WTC11 (cell line): ENCODE measurements at regions not wholly inside any gene's neighbourhood (a gene's known extent, or its start where the extent isn't known, plus 50 kb on each side); places are given as distances from the start of the nearest gene placed in this dataset.

Experiments
- CBFB ChIP-seq: sonication (generic); formaldehyde crosslinking; IDR thresholded peaks from 2 replicates; pipeline ENCODE4 v1.8.1; 2022; ENCODE audit warnings: mild to moderate bottlenecking, low read depth, missing genetic modification reagents
- CREB1 ChIP-seq: sonication (generic); formaldehyde crosslinking; IDR thresholded peaks from 2 replicates; pipeline ENCODE4 v1.8.0; 2023; ENCODE audit warnings: mild to moderate bottlenecking, missing genetic modification reagents
- ELF4 ChIP-seq: sonication (generic); formaldehyde crosslinking; IDR thresholded peaks from 2 replicates; pipeline ENCODE4 v1.8.1; 2022; ENCODE audit warnings: low read depth, mild to moderate bottlenecking, moderate library complexity, missing genetic modification reagents
- FOXK1 ChIP-seq: sonication (generic); formaldehyde crosslinking; IDR thresholded peaks from 2 replicates; pipeline ENCODE4 v1.8.0; 2022; ENCODE audit warnings: mild to moderate bottlenecking, moderate library complexity, missing genetic modification reagents
- NR2C2 ChIP-seq: sonication (generic); formaldehyde crosslinking; IDR thresholded peaks from 2 replicates; pipeline ENCODE4 v1.8.0; 2022; ENCODE audit warnings: mild to moderate bottlenecking, missing genetic modification reagents
- SP1 ChIP-seq: sonication (generic); formaldehyde crosslinking; conservative IDR thresholded peaks from 2 replicates; pipeline ENCODE4 v1.8.1; 2022; ENCODE audit warnings: missing genetic modification reagents
- STAT6 ChIP-seq: sonication (generic); formaldehyde crosslinking; conservative IDR thresholded peaks from 2 replicates; pipeline ENCODE4 v1.8.1; 2023; ENCODE audit warnings: mild to moderate bottlenecking, low read depth, missing genetic modification reagents, moderate library complexity
- TEAD4 ChIP-seq: sonication (generic); formaldehyde crosslinking; IDR thresholded peaks from 2 replicates; pipeline ENCODE4 v1.8.0; 2022; ENCODE audit warnings: mild to moderate bottlenecking, missing genetic modification reagents
- ZBTB43 ChIP-seq: sonication (generic); formaldehyde crosslinking; IDR thresholded peaks from 2 replicates; pipeline ENCODE4 v1.8.1; 2023; ENCODE audit warnings: mild to moderate bottlenecking, missing genetic modification reagents
- ZSCAN18 ChIP-seq: fragments of 250-450 bp; sonication (Bioruptor Pico); IDR thresholded peaks from 2 replicates; pipeline ENCODE4 v2.1.2; 2022; ENCODE audit warnings: mild to moderate bottlenecking, moderate library complexity
- TF ChIP-seq, protein P1 (sequence below): fragments of 200-600 bp; IDR thresholded peaks from 2 replicates; pipeline ENCODE4 v1.8.0; 2022; ENCODE audit warnings: antibody characterized with exemption
- TF ChIP-seq, protein P2 (sequence below): sonication (generic); formaldehyde crosslinking; IDR thresholded peaks from 2 replicates; pipeline ENCODE4 v1.8.1; 2023; ENCODE audit warnings: mild to moderate bottlenecking, missing genetic modification reagents

- TF ChIP-seq, protein P1, sequence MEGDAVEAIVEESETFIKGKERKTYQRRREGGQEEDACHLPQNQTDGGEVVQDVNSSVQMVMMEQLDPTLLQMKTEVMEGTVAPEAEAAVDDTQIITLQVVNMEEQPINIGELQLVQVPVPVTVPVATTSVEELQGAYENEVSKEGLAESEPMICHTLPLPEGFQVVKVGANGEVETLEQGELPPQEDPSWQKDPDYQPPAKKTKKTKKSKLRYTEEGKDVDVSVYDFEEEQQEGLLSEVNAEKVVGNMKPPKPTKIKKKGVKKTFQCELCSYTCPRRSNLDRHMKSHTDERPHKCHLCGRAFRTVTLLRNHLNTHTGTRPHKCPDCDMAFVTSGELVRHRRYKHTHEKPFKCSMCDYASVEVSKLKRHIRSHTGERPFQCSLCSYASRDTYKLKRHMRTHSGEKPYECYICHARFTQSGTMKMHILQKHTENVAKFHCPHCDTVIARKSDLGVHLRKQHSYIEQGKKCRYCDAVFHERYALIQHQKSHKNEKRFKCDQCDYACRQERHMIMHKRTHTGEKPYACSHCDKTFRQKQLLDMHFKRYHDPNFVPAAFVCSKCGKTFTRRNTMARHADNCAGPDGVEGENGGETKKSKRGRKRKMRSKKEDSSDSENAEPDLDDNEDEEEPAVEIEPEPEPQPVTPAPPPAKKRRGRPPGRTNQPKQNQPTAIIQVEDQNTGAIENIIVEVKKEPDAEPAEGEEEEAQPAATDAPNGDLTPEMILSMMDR = no peak
- TF ChIP-seq CREB1 (CRISPR knock-in tag) (no peak), ZBTB43 (CRISPR knock-in tag) (no peak), NR2C2 (CRISPR knock-in tag) (no peak), TEAD4 (CRISPR knock-in tag) (no peak), STAT6 (CRISPR knock-in tag) (no peak), ZSCAN18 (CRISPR knock-in tag) (no peak), CBFB (CRISPR knock-in tag) (no peak), FOXK1 (CRISPR knock-in tag) (no peak), ELF4 (CRISPR knock-in tag) (no peak), SP1 (CRISPR knock-in tag) (no peak)
- TF ChIP-seq, protein P2, sequence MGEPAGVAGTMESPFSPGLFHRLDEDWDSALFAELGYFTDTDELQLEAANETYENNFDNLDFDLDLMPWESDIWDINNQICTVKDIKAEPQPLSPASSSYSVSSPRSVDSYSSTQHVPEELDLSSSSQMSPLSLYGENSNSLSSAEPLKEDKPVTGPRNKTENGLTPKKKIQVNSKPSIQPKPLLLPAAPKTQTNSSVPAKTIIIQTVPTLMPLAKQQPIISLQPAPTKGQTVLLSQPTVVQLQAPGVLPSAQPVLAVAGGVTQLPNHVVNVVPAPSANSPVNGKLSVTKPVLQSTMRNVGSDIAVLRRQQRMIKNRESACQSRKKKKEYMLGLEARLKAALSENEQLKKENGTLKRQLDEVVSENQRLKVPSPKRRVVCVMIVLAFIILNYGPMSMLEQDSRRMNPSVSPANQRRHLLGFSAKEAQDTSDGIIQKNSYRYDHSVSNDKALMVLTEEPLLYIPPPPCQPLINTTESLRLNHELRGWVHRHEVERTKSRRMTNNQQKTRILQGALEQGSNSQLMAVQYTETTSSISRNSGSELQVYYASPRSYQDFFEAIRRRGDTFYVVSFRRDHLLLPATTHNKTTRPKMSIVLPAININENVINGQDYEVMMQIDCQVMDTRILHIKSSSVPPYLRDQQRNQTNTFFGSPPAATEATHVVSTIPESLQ (CRISPR knock-in tag) = no peak
Measured at GRCh38 chr5:17352223-17352622, 134.8 kb downstream of the BASP1 start.
